ENCODE measurements at regions not wholly inside any gene's neighbourhood (a gene's known extent, or its start where the extent isn't known, plus 50 kb on each side); places are given as distances from the start of the nearest gene placed in this dataset.

- TF ChIP-seq POLR2A (IDR thresholded peaks at IDR 0.05) (no peak), CTCF (IDR thresholded peaks at IDR 0.05) (no peak), EP300 (IDR thresholded peaks at IDR 0.05) (no peak)
Measured at GRCh38 chr5:52707616-52708015, 80.1 kb upstream of the ITGA1 start.
